Progenitor cell of endocrine pancreas (in vitro differentiated cells): ENCODE measurements at regions not wholly inside any gene's neighbourhood (a gene's known extent, or its start where the extent isn't known, plus 50 kb on each side); places are given as distances from the start of the nearest gene placed in this dataset.

Experiments used
- DNase-seq: peaks from one replicate; pipeline ENCODE4 v3.0.0; 2021; ENCODE audit warnings: low spot score; ENCODE audit not compliant: unreplicated experiment
- H3K27ac Mint-ChIP-seq: 2 replicates; pipeline ENCODE4 v1.8.0; 2021; ENCODE audit warnings: mild to moderate bottlenecking, moderate library complexity, mixed read lengths
- H3K27me3 Mint-ChIP-seq: 2 replicates; pipeline ENCODE4 v1.8.0; 2021; ENCODE audit warnings: mixed read lengths
- H3K36me3 Mint-ChIP-seq: 2 replicates; pipeline ENCODE4 v1.8.0; 2022; ENCODE audit warnings: mixed read lengths; ENCODE audit not compliant: insufficient read depth
- H3K4me1 Mint-ChIP-seq: 2 replicates; pipeline ENCODE4 v1.8.0; 2021; ENCODE audit warnings: low read depth, mixed read lengths
- H3K4me3 Mint-ChIP-seq: 2 replicates; pipeline ENCODE4 v1.8.0; 2021; ENCODE audit warnings: low read depth, mild to moderate bottlenecking, moderate library complexity, mixed read lengths
- H3K9me3 Mint-ChIP-seq: 2 replicates; pipeline ENCODE4 v1.8.0; 2021; ENCODE audit warnings: low read depth, mixed read lengths
- TF ChIP-seq, protein P1 (sequence below): fragments of 200-600 bp; sonication (generic); IDR thresholded peaks from one replicate; pipeline ENCODE4 v1.5.0; 2021; ENCODE audit warnings: antibody characterized with exemption, mild to moderate bottlenecking; ENCODE audit not compliant: unreplicated experiment

DNA sequence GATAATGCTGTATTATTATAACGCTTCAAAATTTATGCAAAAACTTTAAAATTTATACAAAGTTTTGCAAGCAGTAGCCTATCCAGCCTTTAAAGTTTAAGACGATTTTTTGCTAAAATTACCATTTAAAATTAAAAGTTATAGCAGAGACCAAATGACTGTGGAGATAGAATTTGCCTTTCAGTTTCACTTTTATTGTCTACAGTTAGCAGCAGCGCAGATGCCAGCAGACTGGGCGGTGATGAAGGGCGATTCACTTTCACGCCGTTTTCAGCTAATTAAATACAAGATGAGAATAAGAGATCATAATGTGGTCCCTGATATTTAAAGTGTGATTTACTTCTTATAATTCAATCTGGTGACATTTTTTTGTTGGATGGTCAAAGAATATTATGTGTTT is 1381.5 kb upstream of the ADGRL3 start:
- TF ChIP-seq, protein P1, sequence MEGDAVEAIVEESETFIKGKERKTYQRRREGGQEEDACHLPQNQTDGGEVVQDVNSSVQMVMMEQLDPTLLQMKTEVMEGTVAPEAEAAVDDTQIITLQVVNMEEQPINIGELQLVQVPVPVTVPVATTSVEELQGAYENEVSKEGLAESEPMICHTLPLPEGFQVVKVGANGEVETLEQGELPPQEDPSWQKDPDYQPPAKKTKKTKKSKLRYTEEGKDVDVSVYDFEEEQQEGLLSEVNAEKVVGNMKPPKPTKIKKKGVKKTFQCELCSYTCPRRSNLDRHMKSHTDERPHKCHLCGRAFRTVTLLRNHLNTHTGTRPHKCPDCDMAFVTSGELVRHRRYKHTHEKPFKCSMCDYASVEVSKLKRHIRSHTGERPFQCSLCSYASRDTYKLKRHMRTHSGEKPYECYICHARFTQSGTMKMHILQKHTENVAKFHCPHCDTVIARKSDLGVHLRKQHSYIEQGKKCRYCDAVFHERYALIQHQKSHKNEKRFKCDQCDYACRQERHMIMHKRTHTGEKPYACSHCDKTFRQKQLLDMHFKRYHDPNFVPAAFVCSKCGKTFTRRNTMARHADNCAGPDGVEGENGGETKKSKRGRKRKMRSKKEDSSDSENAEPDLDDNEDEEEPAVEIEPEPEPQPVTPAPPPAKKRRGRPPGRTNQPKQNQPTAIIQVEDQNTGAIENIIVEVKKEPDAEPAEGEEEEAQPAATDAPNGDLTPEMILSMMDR, result no peak
- H3K36me3 Mint-ChIP-seq, result no peaks in the 10 kb centered on the region
- no peak for DNase-seq
- H3K9me3 Mint-ChIP-seq, result no peaks in the 10 kb centered on the region
- H3K4me3 Mint-ChIP-seq, result no peak overlapping the region
- H3K27ac Mint-ChIP-seq, result no peak overlapping the region
- no peaks in the 10 kb centered on the region for H3K27me3 Mint-ChIP-seq
- H3K4me1 Mint-ChIP-seq, result peaks cover 3% of the 10 kb centered on the region

DNA sequence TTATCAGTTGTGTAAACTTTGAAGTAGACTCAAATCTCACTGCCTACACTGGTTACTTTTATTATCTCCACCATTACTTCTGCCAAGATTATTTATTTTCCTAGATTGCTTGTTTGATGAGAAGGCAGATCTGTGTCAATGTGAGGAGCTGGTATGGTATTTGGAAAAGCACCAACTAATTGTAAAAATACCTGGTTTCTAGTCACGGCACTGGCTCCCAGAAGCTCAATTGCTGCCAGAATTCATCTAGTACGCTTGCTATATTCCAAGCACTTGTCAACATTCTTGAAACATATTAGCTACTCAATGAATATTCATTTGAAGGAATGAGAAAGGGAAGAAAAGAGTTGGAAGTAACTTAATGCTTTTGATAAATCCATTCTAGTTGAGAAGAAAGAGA is 1376.8 kb upstream of the ADGRL3 start:
- peaks cover 3% of the 10 kb centered on the region for H3K4me1 Mint-ChIP-seq
- no peaks in the 10 kb centered on the region for H3K36me3 Mint-ChIP-seq
- no peaks in the 10 kb centered on the region for H3K27me3 Mint-ChIP-seq
- H3K27ac Mint-ChIP-seq, result no peak overlapping the region
- H3K9me3 Mint-ChIP-seq, result no peaks in the 10 kb centered on the region
- H3K4me3 Mint-ChIP-seq, result no peak overlapping the region
- no peak for DNase-seq
- TF ChIP-seq, protein P1, result no peak

DNA sequence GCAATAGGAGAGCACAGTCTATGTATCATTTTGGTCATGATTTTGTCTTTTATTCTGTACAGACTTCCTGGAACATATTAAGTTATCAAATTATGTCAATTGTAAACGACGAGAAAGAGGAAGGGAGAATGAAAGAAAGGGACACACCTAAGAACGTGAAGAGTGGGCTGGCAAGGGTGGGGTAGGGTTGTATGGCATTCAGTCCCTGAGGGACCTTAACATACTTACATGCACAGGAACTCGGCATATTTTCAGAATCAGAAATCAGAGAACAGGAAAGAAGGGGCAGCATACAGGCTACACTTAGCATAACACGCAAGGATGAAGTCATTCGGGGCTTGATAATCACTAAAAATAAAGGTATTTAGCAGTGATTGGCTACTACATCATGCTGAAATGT is 1375.0 kb upstream of the ADGRL3 start:
- Mint-ChIP-seq H3K4me3 (no peak overlapping the region), H3K9me3 (no peaks in the 10 kb centered on the region), H3K36me3 (no peaks in the 10 kb centered on the region), H3K27ac (no peak overlapping the region), H3K4me1 (peaks cover 3% of the 10 kb centered on the region), H3K27me3 (no peaks in the 10 kb centered on the region)
- TF ChIP-seq, protein P1, result no peak
- DNase-seq, result no peak

DNA sequence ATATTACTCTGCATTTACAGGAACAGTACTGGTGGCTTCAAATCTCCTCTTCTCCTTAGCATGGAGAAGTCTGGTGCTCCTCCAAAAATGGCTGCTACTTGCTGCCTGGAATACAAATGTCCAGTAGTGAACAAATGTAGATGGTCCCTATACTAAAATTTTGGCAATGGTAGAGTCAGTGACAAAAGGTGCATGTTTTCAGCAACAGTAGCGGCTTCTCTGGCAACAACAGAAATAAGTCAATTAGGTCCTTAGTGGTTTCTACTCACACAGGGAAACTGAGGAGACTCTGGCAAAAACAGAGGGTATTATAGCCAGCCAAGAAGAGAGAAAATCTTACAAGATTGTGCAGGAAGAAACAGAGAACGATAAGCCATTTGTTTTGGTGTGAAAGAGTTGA is 1368.4 kb upstream of the ADGRL3 start:
- no peaks in the 10 kb centered on the region for H3K9me3 Mint-ChIP-seq
- H3K4me3 Mint-ChIP-seq, result no peak overlapping the region
- no peak overlapping the region for H3K27ac Mint-ChIP-seq
- no peaks in the 10 kb centered on the region for H3K27me3 Mint-ChIP-seq
- DNase-seq, result no peak
- H3K4me1 Mint-ChIP-seq, result no peaks in the 10 kb centered on the region
- no peaks in the 10 kb centered on the region for H3K36me3 Mint-ChIP-seq
- TF ChIP-seq, protein P1, result no peak

DNA sequence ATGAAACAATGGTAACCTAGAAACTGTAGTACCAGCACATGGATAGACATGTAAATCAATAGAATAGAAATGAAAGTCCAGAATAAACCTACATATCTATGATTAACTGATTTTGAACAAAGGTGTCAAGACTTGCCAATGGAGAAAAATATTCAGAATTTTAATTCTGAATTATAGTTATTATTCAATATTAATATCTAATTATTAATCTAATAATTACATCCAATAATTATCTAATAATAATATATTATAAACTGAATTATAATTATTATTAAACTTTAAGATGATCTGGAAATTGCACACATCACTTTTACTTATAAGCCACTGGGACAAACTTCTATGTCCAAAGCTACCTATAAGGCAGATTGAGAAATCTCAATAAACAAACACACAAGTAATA is 1365.2 kb upstream of the ADGRL3 start:
- H3K9me3 Mint-ChIP-seq, result no peaks in the 10 kb centered on the region
- H3K4me3 Mint-ChIP-seq, result no peak overlapping the region
- H3K4me1 Mint-ChIP-seq, result no peaks in the 10 kb centered on the region
- DNase-seq, result no peak
- no peak overlapping the region for H3K27ac Mint-ChIP-seq
- TF ChIP-seq, protein P1, result no peak
- no peaks in the 10 kb centered on the region for H3K27me3 Mint-ChIP-seq
- H3K36me3 Mint-ChIP-seq, result no peaks in the 10 kb centered on the region
